ENCODE measurements at regions not wholly inside any gene's neighbourhood (a gene's known extent, or its start where the extent isn't known, plus 50 kb on each side); places are given as distances from the start of the nearest gene placed in this dataset.
"Not testable (repeated sequence)": the region's sequence is repeated elsewhere in the genome, so short reads cannot be mapped to it uniquely, and the experiment has no call there.

GRCh38 chr7:130948822-130949221 is 214.8 kb upstream of the KLF14 start:
- DNase-seq (ENCODE audit: low read depth) = no peak

GRCh38 chr7:130949550-130949949 is 215.5 kb upstream of the KLF14 start:
- DNase-seq (ENCODE audit: low read depth) = no peak

- DNase-seq (ENCODE audit: low read depth) = no peak
Measured at GRCh38 chr7:130950054-130950453, 216.0 kb upstream of the KLF14 start.

- DNase-seq (ENCODE audit: low read depth) = no peak
Measured at GRCh38 chr7:130950741-130951140, 216.7 kb upstream of the KLF14 start.

- no peak for DNase-seq (ENCODE audit: low read depth)
Measured at GRCh38 chr7:130951303-130951975, 217.4 kb upstream of the KLF14 start.

GRCh38 chr7:130951976-130952876 is 218.2 kb upstream of the KLF14 start:
- no peak for DNase-seq (ENCODE audit: low read depth)

- no peak for DNase-seq (ENCODE audit: low read depth)
Measured at GRCh38 chr7:130953196-130953595, 219.2 kb upstream of the KLF14 start.

GRCh38 chr7:130954918-130955564 is 221.0 kb upstream of the KLF14 start:
- no peak for DNase-seq (ENCODE audit: low read depth)

- DNase-seq (ENCODE audit: low read depth) = no peak
Measured at GRCh38 chr7:130955565-130955919, 221.5 kb upstream of the KLF14 start.

- no peak for DNase-seq (ENCODE audit: low read depth)
Measured at GRCh38 chr7:130956417-130957136, 222.6 kb upstream of the KLF14 start.

GRCh38 chr7:130957137-130957513 is 223.1 kb upstream of the KLF14 start:
- DNase-seq (ENCODE audit: low read depth) = no peak

GRCh38 chr7:130957722-130958435 is 223.9 kb upstream of the KLF14 start:
- DNase-seq (ENCODE audit: low read depth) = not testable (repeated sequence)

- no peak for DNase-seq (ENCODE audit: low read depth)
Measured at GRCh38 chr7:130958846-130959245, 224.8 kb upstream of the KLF14 start.

- no peak for DNase-seq (ENCODE audit: low read depth)
Measured at GRCh38 chr7:130959743-130960207, 225.8 kb upstream of the KLF14 start.

- no peak for DNase-seq (ENCODE audit: low read depth)
Measured at GRCh38 chr7:130960208-130960988, 226.4 kb upstream of the KLF14 start.

GRCh38 chr7:130961128-130961601 is 227.2 kb upstream of the KLF14 start:
- DNase-seq (ENCODE audit: low read depth) = peak; percentile 35

- DNase-seq (ENCODE audit: low read depth) = no peak
Measured at GRCh38 chr7:130962109-130962508, 228.1 kb upstream of the KLF14 start.

GRCh38 chr7:130963339-130963738 is 229.3 kb upstream of the KLF14 start:
- DNase-seq (ENCODE audit: low read depth) = no peak

- no peak for DNase-seq (ENCODE audit: low read depth)
Measured at GRCh38 chr7:130965515-130965914, 231.5 kb upstream of the KLF14 start.

- no peak for DNase-seq (ENCODE audit: low read depth)
Measured at GRCh38 chr7:130966246-130967009, 232.4 kb upstream of the KLF14 start.
